ENCODE measurements at regions not wholly inside any gene's neighbourhood (a gene's known extent, or its start where the extent isn't known, plus 50 kb on each side); places are given as distances from the start of the nearest gene placed in this dataset.

- 69% methylated on average over 1 of the region's 1 CpG for WGBS (ENCODE audit: low lambda C conversion rate, missing lambda C conversion rate)
- Histone ChIP-seq H3K79me2 (no peaks in the 10 kb centered on the region), H3K9me3 (ENCODE audit: low read depth) (no peaks in the 10 kb centered on the region), H4K20me1 (ENCODE audit: insufficient read depth, poor library complexity, severe bottlenecking) (no peaks in the 10 kb centered on the region), H3K4me3 (no peak overlapping the region), H2AFZ (no peak overlapping the region), H3K36me3 (replicated peaks; ENCODE audit: insufficient read depth, low read depth) (no peaks in the 10 kb centered on the region), H3K9me2 (replicated peaks; ENCODE audit: insufficient read depth) (no peaks in the 10 kb centered on the region), H3K4me1 (ENCODE audit: insufficient read depth) (no peaks in the 10 kb centered on the region), H3K27ac (no peak overlapping the region), H3K4me2 (no peak overlapping the region), H3K27me3 (no peaks in the 10 kb centered on the region)
- TF ChIP-seq EZH2 (IDR thresholded peaks at IDR 0.05; ENCODE audit: borderline replicate concordance): no peak
- TF ChIP-seq EZH2phosphoT487 (IDR thresholded peaks at IDR 0.05; ENCODE audit: low read depth, severe bottlenecking, unreplicated experiment): no peak
- no peak for TF ChIP-seq CTCF (IDR thresholded peaks at IDR 0.05; ENCODE audit: poor library complexity)
- DNase-seq (ENCODE audit: low spot score): no peak
Measured at GRCh38 chr1:104726917-104727316, 977.2 kb downstream of the AMY1C start.

- no peaks in the 10 kb centered on the region for H3K4me1 ChIP-seq (ENCODE audit: insufficient read depth)
- H3K4me3 ChIP-seq: no peak overlapping the region
- no peak overlapping the region for H3K4me2 ChIP-seq
- H3K79me2 ChIP-seq: no peaks in the 10 kb centered on the region
- TF ChIP-seq CTCF (IDR thresholded peaks at IDR 0.05; ENCODE audit: poor library complexity) (no peak), EZH2phosphoT487 (IDR thresholded peaks at IDR 0.05; ENCODE audit: low read depth, severe bottlenecking, unreplicated experiment) (no peak), EZH2 (IDR thresholded peaks at IDR 0.05; ENCODE audit: borderline replicate concordance) (no peak)
- no peak overlapping the region for H2AFZ ChIP-seq
- H3K36me3 ChIP-seq (replicated peaks; ENCODE audit: insufficient read depth, low read depth): no peaks in the 10 kb centered on the region
- H4K20me1 ChIP-seq (ENCODE audit: insufficient read depth, poor library complexity, severe bottlenecking): no peaks in the 10 kb centered on the region
- 91% methylated on average over 1 of the region's 1 CpG for WGBS (ENCODE audit: low lambda C conversion rate, missing lambda C conversion rate)
- no peaks in the 10 kb centered on the region for H3K9me3 ChIP-seq (ENCODE audit: low read depth)
- no peaks in the 10 kb centered on the region for H3K9me2 ChIP-seq (replicated peaks; ENCODE audit: insufficient read depth)
- H3K27me3 ChIP-seq: no peaks in the 10 kb centered on the region
- DNase-seq (ENCODE audit: low spot score): no peak
- no peak overlapping the region for H3K27ac ChIP-seq
Measured at GRCh38 chr1:104733866-104734265, 984.2 kb downstream of the AMY1C start.

- Histone ChIP-seq H3K27ac (no peak overlapping the region), H3K27me3 (no peaks in the 10 kb centered on the region), H3K9me2 (replicated peaks; ENCODE audit: insufficient read depth) (no peaks in the 10 kb centered on the region), H3K4me2 (no peak overlapping the region), H3K36me3 (replicated peaks; ENCODE audit: insufficient read depth, low read depth) (no peaks in the 10 kb centered on the region), H3K79me2 (no peaks in the 10 kb centered on the region), H2AFZ (no peak overlapping the region), H3K4me1 (ENCODE audit: insufficient read depth) (no peaks in the 10 kb centered on the region), H4K20me1 (ENCODE audit: insufficient read depth, poor library complexity, severe bottlenecking) (no peaks in the 10 kb centered on the region), H3K4me3 (no peak overlapping the region), H3K9me3 (ENCODE audit: low read depth) (no peaks in the 10 kb centered on the region)
- DNase-seq (ENCODE audit: low spot score): no peak
- TF ChIP-seq CTCF (IDR thresholded peaks at IDR 0.05; ENCODE audit: poor library complexity) (no peak), EZH2 (IDR thresholded peaks at IDR 0.05; ENCODE audit: borderline replicate concordance) (no peak), EZH2phosphoT487 (IDR thresholded peaks at IDR 0.05; ENCODE audit: low read depth, severe bottlenecking, unreplicated experiment) (no peak)
- WGBS (ENCODE audit: low lambda C conversion rate, missing lambda C conversion rate): 81% methylated on average over 2 of the region's 2 CpGs
Measured at GRCh38 chr1:104745875-104746274, 996.2 kb downstream of the AMY1C start.

- H3K4me1 ChIP-seq (ENCODE audit: insufficient read depth): no peaks in the 10 kb centered on the region
- H3K9me3 ChIP-seq (ENCODE audit: low read depth): no peaks in the 10 kb centered on the region
- H3K27ac ChIP-seq: no peak overlapping the region
- H2AFZ ChIP-seq: no peak overlapping the region
- no peaks in the 10 kb centered on the region for H3K27me3 ChIP-seq
- no peaks in the 10 kb centered on the region for H3K36me3 ChIP-seq (replicated peaks; ENCODE audit: insufficient read depth, low read depth)
- 34% methylated on average over 2 of the region's 2 CpGs for WGBS (ENCODE audit: low lambda C conversion rate, missing lambda C conversion rate)
- H4K20me1 ChIP-seq (ENCODE audit: insufficient read depth, poor library complexity, severe bottlenecking): no peaks in the 10 kb centered on the region
- H3K9me2 ChIP-seq (replicated peaks; ENCODE audit: insufficient read depth): no peaks in the 10 kb centered on the region
- no peak overlapping the region for H3K4me3 ChIP-seq
- TF ChIP-seq CTCF (IDR thresholded peaks at IDR 0.05; ENCODE audit: poor library complexity): no peak
- no peak for TF ChIP-seq EZH2phosphoT487 (IDR thresholded peaks at IDR 0.05; ENCODE audit: low read depth, severe bottlenecking, unreplicated experiment)
- no peak for TF ChIP-seq EZH2 (IDR thresholded peaks at IDR 0.05; ENCODE audit: borderline replicate concordance)
- no peak overlapping the region for H3K4me2 ChIP-seq
- H3K79me2 ChIP-seq: no peaks in the 10 kb centered on the region
- no peak for DNase-seq (ENCODE audit: low spot score)
Measured at GRCh38 chr1:104746994-104747393, 997.3 kb downstream of the AMY1C start.
